HCT116 (cell line): ENCODE measurements at regions not wholly inside any gene's neighbourhood (a gene's known extent, or its start where the extent isn't known, plus 50 kb on each side); places are given as distances from the start of the nearest gene placed in this dataset.

ENCODE experiments used
- CEBPB ChIP-seq: IDR thresholded peaks from 2 replicates; pipeline ENCODE4 v1.6.1; 2012; ENCODE audit warnings: low read depth
- CTCF ChIP-seq, 3 experiments: fragments of 200-600 bp in 1 of 3; sonication (generic) in 1 of 3; IDR thresholded peaks in 2 of 3; conservative IDR thresholded peaks in 1 of 3; 2 replicates each; pipeline ENCODE4 v1.5.1; 2012 to 2017; ENCODE audit warnings: low read depth in 2 of 3, low read length in 2 of 3, antibody characterized with exemption in 1 of 3, borderline replicate concordance in 1 of 3, control low read depth in 1 of 3, mild to moderate bottlenecking in 1 of 3, mixed read lengths in 1 of 3, mixed run types in 1 of 3, moderate library complexity in 1 of 3; ENCODE audit not compliant: insufficient read depth in 1 of 3
- EGR1 ChIP-seq: IDR thresholded peaks from 2 replicates; pipeline ENCODE4 v1.6.1; 2012; ENCODE audit warnings: low read depth
- EZH2 ChIP-seq: fragments of 200-600 bp; sonication (generic); IDR thresholded peaks from 2 replicates; pipeline ENCODE4 v1.6.1; 2017; ENCODE audit warnings: antibody characterized with exemption, mixed run types
- POLR2A ChIP-seq: IDR thresholded peaks from 2 replicates; pipeline ENCODE4 v1.7.0; 2011; ENCODE audit warnings: borderline replicate concordance; ENCODE audit not compliant: insufficient read depth, insufficient read length; ENCODE audit errors: extremely low read depth
- POLR2AphosphoS5 ChIP-seq: IDR thresholded peaks from 2 replicates; pipeline ENCODE4 v1.6.1; 2011; ENCODE audit warnings: mild to moderate bottlenecking, low read depth, low read length, moderate library complexity
- SP1 ChIP-seq: IDR thresholded peaks from 2 replicates; pipeline ENCODE4 v1.6.1; 2012; ENCODE audit warnings: low read depth
- ZNF274 ChIP-seq: fragments of 200-500 bp; sonication (Bioruptor generic); IDR thresholded peaks from 2 replicates; pipeline ENCODE4 v1.6.1; 2014; ENCODE audit warnings: mild to moderate bottlenecking, low read depth, low read length, inconsistent platforms

GRCh38 chr18:26686532-26686931 is 138.2 kb upstream of the KCTD1 start:
- TF ChIP-seq CTCF (IDR thresholded peaks at IDR 0.05 in 2 of 3, conservative IDR thresholded peaks at IDR 0.05 in 1 of 3; ENCODE audit: borderline replicate concordance in 1 of 3, insufficient read depth in 1 of 3, low read depth in 2 of 3, low read length in 2 of 3) = no peak
- TF ChIP-seq CEBPB = no peak
- TF ChIP-seq POLR2A = no peak
- TF ChIP-seq EGR1 = no peak
- no peak for TF ChIP-seq SP1
- no peak for TF ChIP-seq ZNF274
- no peak for TF ChIP-seq EZH2
- TF ChIP-seq POLR2AphosphoS5 = no peak
